ENCODE measurements at regions not wholly inside any gene's neighbourhood (a gene's known extent, or its start where the extent isn't known, plus 50 kb on each side); places are given as distances from the start of the nearest gene placed in this dataset.
"Not testable (repeated sequence)": the region's sequence is repeated elsewhere in the genome, so short reads cannot be mapped to it uniquely, and the experiment has no call there.

GRCh38 chr2:87352178-87352934, 330.7 kb upstream of the PLGLB1 start:
- DNase-seq (ENCODE audit: low spot score), result not testable (repeated sequence)

- not testable (repeated sequence) for DNase-seq (ENCODE audit: low spot score)
Observed at GRCh38 chr2:87353408-87353807, 331.8 kb upstream of the PLGLB1 start.

- not testable (repeated sequence) for DNase-seq (ENCODE audit: low spot score)
Observed at GRCh38 chr2:87354102-87354501, 332.5 kb upstream of the PLGLB1 start.

- DNase-seq (ENCODE audit: low spot score), result not testable (repeated sequence)
Observed at GRCh38 chr2:87360250-87360649, 338.6 kb upstream of the PLGLB1 start.

GRCh38 chr2:87360927-87361326, 339.3 kb upstream of the PLGLB1 start:
- not testable (repeated sequence) for DNase-seq (ENCODE audit: low spot score)

GRCh38 chr2:87361805-87362204, 340.2 kb upstream of the PLGLB1 start:
- not testable (repeated sequence) for DNase-seq (ENCODE audit: low spot score)

- not testable (repeated sequence) for DNase-seq (ENCODE audit: low spot score)
Observed at GRCh38 chr2:87364379-87364778, 342.7 kb upstream of the PLGLB1 start.

GRCh38 chr2:87365038-87365437, 343.4 kb upstream of the PLGLB1 start:
- DNase-seq (ENCODE audit: low spot score), result not testable (repeated sequence)

GRCh38 chr2:87386063-87386560, 361.8 kb upstream of the PLGLB2 start:
- DNase-seq (ENCODE audit: low spot score), result not testable (repeated sequence)

GRCh38 chr2:87395784-87396183, 352.1 kb upstream of the PLGLB2 start:
- DNase-seq (ENCODE audit: low spot score), result not testable (repeated sequence)

- not testable (repeated sequence) for DNase-seq (ENCODE audit: low spot score)
Observed at GRCh38 chr2:87396551-87397265, 351.2 kb upstream of the PLGLB2 start.

- DNase-seq (ENCODE audit: low spot score), result not testable (repeated sequence)
Observed at GRCh38 chr2:87397276-87398065, 350.4 kb upstream of the PLGLB2 start.

GRCh38 chr2:87398567-87399305, 349.2 kb upstream of the PLGLB2 start:
- DNase-seq (ENCODE audit: low spot score), result not testable (repeated sequence)

- DNase-seq (ENCODE audit: low spot score), result no peak
Observed at GRCh38 chr2:87401726-87402345, 346.1 kb upstream of the PLGLB2 start.

- DNase-seq (ENCODE audit: low spot score), result no peak
Observed at GRCh38 chr2:87403893-87404175, 344.1 kb upstream of the PLGLB2 start.

- not testable (repeated sequence) for DNase-seq (ENCODE audit: low spot score)
Observed at GRCh38 chr2:87404411-87405255, 343.3 kb upstream of the PLGLB2 start.

GRCh38 chr2:87405531-87406216, 342.2 kb upstream of the PLGLB2 start:
- DNase-seq (ENCODE audit: low spot score), result not testable (repeated sequence)

GRCh38 chr2:87406406-87407175, 341.3 kb upstream of the PLGLB2 start:
- DNase-seq (ENCODE audit: low spot score), result not testable (repeated sequence)

GRCh38 chr2:87409601-87410000, 338.3 kb upstream of the PLGLB2 start:
- not testable (repeated sequence) for DNase-seq (ENCODE audit: low spot score)
